Stimulated activated CD4-positive, alpha-beta T cell treated with anti-CD3 and anti-CD28 coated beads, Interleukin-15, amount 100 ng/mL, for 48 hours (primary cell): ENCODE measurements at regions not wholly inside any gene's neighbourhood (a gene's known extent, or its start where the extent isn't known, plus 50 kb on each side); places are given as distances from the start of the nearest gene placed in this dataset.

Experiments used
- DNase-seq, 2 donors: peaks; one replicate each; pipeline ENCODE4 v3.0.0-alpha.2; 2020; ENCODE audit warnings: low read depth in 2 of 2

- no peak for DNase-seq
Measured at GRCh38 chr9:99326917-99327189, 104.8 kb downstream of the SEC61B start.

- DNase-seq: no peak
Measured at GRCh38 chr9:99327667-99328066, 105.6 kb downstream of the SEC61B start.

GRCh38 chr9:99335280-99335679 lies 113.2 kb downstream of the SEC61B start:
- no peak for DNase-seq

GRCh38 chr9:99336005-99336404 lies 113.9 kb downstream of the SEC61B start:
- no peak for DNase-seq

GRCh38 chr9:99336531-99336930 lies 114.4 kb downstream of the SEC61B start:
- no peak for DNase-seq

GRCh38 chr9:99340281-99340680 lies 118.2 kb downstream of the SEC61B start:
- DNase-seq: no peak

GRCh38 chr9:99341686-99342085 lies 119.6 kb downstream of the SEC61B start:
- no peak for DNase-seq

GRCh38 chr9:99345451-99345850 lies 123.4 kb downstream of the SEC61B start:
- DNase-seq: no peak

GRCh38 chr9:99345942-99346341 lies 123.9 kb downstream of the SEC61B start:
- DNase-seq: no peak

- DNase-seq: no peak
Measured at GRCh38 chr9:99347568-99347967, 125.5 kb downstream of the SEC61B start.

- DNase-seq: no peak
Measured at GRCh38 chr9:99348289-99348688, 126.2 kb downstream of the SEC61B start.

- DNase-seq: no peak
Measured at GRCh38 chr9:99349870-99350269, 127.8 kb downstream of the SEC61B start.

- DNase-seq: no peak
Measured at GRCh38 chr9:99350461-99350860, 128.4 kb downstream of the SEC61B start.

GRCh38 chr9:99351647-99352046 lies 129.6 kb downstream of the SEC61B start:
- DNase-seq: no peak

GRCh38 chr9:99352826-99353225 lies 130.7 kb downstream of the SEC61B start:
- DNase-seq: no peak

- no peak for DNase-seq
Measured at GRCh38 chr9:99353408-99353807, 131.3 kb downstream of the SEC61B start.

GRCh38 chr9:99354104-99354503 lies 132.0 kb downstream of the SEC61B start:
- no peak for DNase-seq

- no peak for DNase-seq
Measured at GRCh38 chr9:99356512-99356971, 134.5 kb downstream of the SEC61B start.

- DNase-seq: no peak
Measured at GRCh38 chr9:99357575-99357974, 135.5 kb downstream of the SEC61B start.

- DNase-seq: no peak
Measured at GRCh38 chr9:99358668-99359067, 136.6 kb downstream of the SEC61B start.

- no peak for DNase-seq
Measured at GRCh38 chr9:99359336-99359735, 137.3 kb downstream of the SEC61B start.

GRCh38 chr9:99360026-99360425 lies 137.9 kb downstream of the SEC61B start:
- no peak for DNase-seq

- DNase-seq: no peak
Measured at GRCh38 chr9:99361817-99362216, 139.7 kb downstream of the SEC61B start.

GRCh38 chr9:99362321-99362720 lies 140.2 kb downstream of the SEC61B start:
- DNase-seq: no peak

GRCh38 chr9:99363509-99363908 lies 141.4 kb downstream of the SEC61B start:
- no peak for DNase-seq
